WTC11 (cell line): ENCODE measurements at regions not wholly inside any gene's neighbourhood (a gene's known extent, or its start where the extent isn't known, plus 50 kb on each side); places are given as distances from the start of the nearest gene placed in this dataset.

ENCODE experiments used
- ATAC-seq: fragments of 200-7000 bp; cut with Tn5 transposase; 2 replicates; pipeline ENCODE4 v1.10.0; 2021; ENCODE audit warnings: mild to moderate bottlenecking, moderate library complexity
- CTCF ChIA-PET: fragments of 300-600 bp; sonication (Branson Sonifier 250); formaldehyde crosslinking; loops from one replicate; lab custom pipeline; 2021; ENCODE audit warnings: antibody characterized with exemption; lab: Charles Lee
- POLR2A ChIA-PET: fragments of 350-600 bp; sonication (Branson Sonifier 250); formaldehyde crosslinking; loops from one replicate; lab custom pipeline; 2021; ENCODE audit warnings: antibody characterized with exemption; lab: Charles Lee
- DNase-seq: peaks from one replicate; pipeline ENCODE4 v3.0.0; 2021; ENCODE audit warnings: low spot score
- H3K27ac Mint-ChIP-seq: 2 replicates; pipeline ENCODE4 v1.8.0; 2021; ENCODE audit warnings: mixed read lengths
- H3K27me3 Mint-ChIP-seq: 2 replicates; pipeline ENCODE4 v1.8.0; 2021; ENCODE audit warnings: low read depth, mild to moderate bottlenecking, moderate library complexity, mixed read lengths
- H3K36me3 Mint-ChIP-seq: 2 replicates; pipeline ENCODE4 v1.8.0; 2021; ENCODE audit warnings: mixed read lengths
- H3K4me1 Mint-ChIP-seq: 2 replicates; pipeline ENCODE4 v1.8.0; 2022; ENCODE audit warnings: mixed read lengths
- H3K4me3 Mint-ChIP-seq: 2 replicates; pipeline ENCODE4 v1.8.0; 2021; ENCODE audit warnings: mild to moderate bottlenecking, moderate library complexity, mixed read lengths
- H3K9me3 Mint-ChIP-seq: 2 replicates; pipeline ENCODE4 v1.8.0; 2021; ENCODE audit warnings: mixed read lengths
- ARID4B ChIP-seq: sonication (generic); formaldehyde crosslinking; IDR thresholded peaks from 2 replicates; pipeline ENCODE4 v1.8.0; 2023; ENCODE audit warnings: missing genetic modification reagents, mild to moderate bottlenecking, borderline replicate concordance
- ATF3 ChIP-seq: sonication (generic); formaldehyde crosslinking; conservative IDR thresholded peaks from 2 replicates; pipeline ENCODE4 v1.8.1; 2022; ENCODE audit warnings: mild to moderate bottlenecking, missing genetic modification reagents
- CBFB ChIP-seq: sonication (generic); formaldehyde crosslinking; IDR thresholded peaks from 2 replicates; pipeline ENCODE4 v1.8.1; 2022; ENCODE audit warnings: mild to moderate bottlenecking, low read depth, missing genetic modification reagents
- CDX4 ChIP-seq: fragments of 250-450 bp; sonication (Bioruptor Pico); IDR thresholded peaks from 2 replicates; pipeline ENCODE4 v1.9.0; 2021; ENCODE audit warnings: moderate library complexity, mild to moderate bottlenecking, inconsistent platforms, borderline replicate concordance
- E2F4 ChIP-seq: sonication (generic); formaldehyde crosslinking; IDR thresholded peaks from 2 replicates; pipeline ENCODE4 v1.8.1; 2022; ENCODE audit warnings: low read depth, mild to moderate bottlenecking, moderate library complexity, missing genetic modification reagents, borderline replicate concordance
- FOXJ3 ChIP-seq: sonication (generic); formaldehyde crosslinking; IDR thresholded peaks from 2 replicates; pipeline ENCODE4 v1.9.0; 2021; ENCODE audit warnings: missing genetic modification reagents, mild to moderate bottlenecking, borderline replicate concordance
- FOXK1 ChIP-seq: sonication (generic); formaldehyde crosslinking; IDR thresholded peaks from 2 replicates; pipeline ENCODE4 v1.8.0; 2022; ENCODE audit warnings: mild to moderate bottlenecking, moderate library complexity, missing genetic modification reagents
- KAT7 ChIP-seq: sonication (generic); formaldehyde crosslinking; IDR thresholded peaks from 2 replicates; pipeline ENCODE4 v1.8.1; 2023; ENCODE audit warnings: missing genetic modification reagents, mild to moderate bottlenecking, borderline replicate concordance
- NFATC4 ChIP-seq: fragments of 250-450 bp; sonication (Bioruptor Pico); IDR thresholded peaks from 2 replicates; pipeline ENCODE4 v1.9.0; 2021; ENCODE audit warnings: mild to moderate bottlenecking
- NFYB ChIP-seq: sonication (generic); formaldehyde crosslinking; conservative IDR thresholded peaks from 2 replicates; pipeline ENCODE4 v1.8.0; 2022; ENCODE audit warnings: low read depth, missing genetic modification reagents
- NR2C2 ChIP-seq: sonication (generic); formaldehyde crosslinking; IDR thresholded peaks from 2 replicates; pipeline ENCODE4 v1.8.0; 2022; ENCODE audit warnings: mild to moderate bottlenecking, missing genetic modification reagents
- RORB ChIP-seq: fragments of 250-450 bp; sonication (Bioruptor Pico); IDR thresholded peaks from 2 replicates; pipeline ENCODE4 v1.9.0; 2021; ENCODE audit warnings: mild to moderate bottlenecking
- TEAD1 ChIP-seq: sonication (generic); formaldehyde crosslinking; IDR thresholded peaks from 2 replicates; pipeline ENCODE4 v1.8.0; 2022; ENCODE audit warnings: mild to moderate bottlenecking, missing genetic modification reagents
- TP53 ChIP-seq: sonication (generic); formaldehyde crosslinking; IDR thresholded peaks from 2 replicates; pipeline ENCODE4 v1.8.1; 2023; ENCODE audit warnings: mild to moderate bottlenecking, missing genetic modification reagents
- USF1 ChIP-seq: sonication (generic); formaldehyde crosslinking; IDR thresholded peaks from 2 replicates; pipeline ENCODE4 v1.8.0; 2022; ENCODE audit warnings: mild to moderate bottlenecking, missing genetic modification reagents
- ZNF232 ChIP-seq: sonication (generic); formaldehyde crosslinking; IDR thresholded peaks from 2 replicates; pipeline ENCODE4 v1.8.0; 2022; ENCODE audit warnings: mild to moderate bottlenecking, missing genetic modification reagents
- ZNF263 ChIP-seq: sonication (generic); formaldehyde crosslinking; IDR thresholded peaks from 2 replicates; pipeline ENCODE4 v1.8.1; 2022; ENCODE audit warnings: low read depth, mild to moderate bottlenecking, moderate library complexity, missing genetic modification reagents
- ZNF396 ChIP-seq: fragments of 250-450 bp; sonication (Bioruptor Pico); IDR thresholded peaks from 2 replicates; pipeline ENCODE4 v1.8.0; 2021; ENCODE audit warnings: mild to moderate bottlenecking, moderate library complexity, borderline replicate concordance
- ZNF532 ChIP-seq: fragments of 250-450 bp; sonication (Bioruptor Pico); IDR thresholded peaks from 2 replicates; pipeline ENCODE4 v1.9.0; 2021; ENCODE audit warnings: mild to moderate bottlenecking, borderline replicate concordance

- TF ChIP-seq USF1 (CRISPR knock-in tag) (no peak), ZNF396 (CRISPR knock-in tag) (no peak), ZNF232 (CRISPR knock-in tag) (no peak), TP53 (no peak), NFYB (no peak), NFATC4 (CRISPR knock-in tag) (no peak), TEAD1 (no peak), E2F4 (CRISPR knock-in tag) (no peak), ATF3 (CRISPR knock-in tag) (no peak), FOXK1 (CRISPR knock-in tag) (no peak), CDX4 (no peak)
These were observed 130.3 kb upstream of the DMRT1 start (continued) for GRCh38 chr9:710951-711745.

GRCh38 chr9:711761-712553, 129.5 kb upstream of the DMRT1 start:
- no peak for DNase-seq
- H3K4me3 Mint-ChIP-seq = no peak overlapping the region
- no peak overlapping the region for H3K27ac Mint-ChIP-seq
- no peaks in the 10 kb centered on the region for H3K9me3 Mint-ChIP-seq
- H3K4me1 Mint-ChIP-seq = peaks cover 13% of the 10 kb centered on the region
- H3K36me3 Mint-ChIP-seq = peaks cover 26% of the 10 kb centered on the region
- POLR2A ChIA-PET = no interaction called here
- ATAC-seq = no peak
- TF ChIP-seq NR2C2 (CRISPR knock-in tag) (no peak), ARID4B (CRISPR knock-in tag) (no peak), RORB (CRISPR knock-in tag) (no peak), NFATC4 (CRISPR knock-in tag) (no peak), TP53 (no peak), ZNF263 (no peak), KAT7 (CRISPR knock-in tag) (no peak), ZNF232 (CRISPR knock-in tag) (no peak), FOXJ3 (CRISPR knock-in tag) (no peak), ZNF532 (CRISPR knock-in tag) (no peak), CBFB (no peak)
- H3K27me3 Mint-ChIP-seq = no peaks in the 10 kb centered on the region
- CTCF ChIA-PET = no interaction called here
